Stomach (tissue), 8 donors: ENCODE measurements at regions not wholly inside any gene's neighbourhood (a gene's known extent, or its start where the extent isn't known, plus 50 kb on each side); places are given as distances from the start of the nearest gene placed in this dataset.

Source experiments
- DNase-seq, 2 donors: peaks; one replicate each; pipeline versions ENCODE4 v3.0.0 to v3.0.0-alpha.2; 2013 to 2019
- H3K27ac ChIP-seq, 5 donors: fragments of 200-600 bp in 4 of 5; sonication (generic) in 4 of 5; one replicate each; pipeline ENCODE4 v1.5.1; 2013 to 2019; ENCODE audit warnings: mild to moderate bottlenecking in 1 of 5, moderate library complexity in 1 of 5
- H3K27me3 ChIP-seq, 3 donors: fragments of 200-600 bp; sonication (generic); one replicate each; pipeline ENCODE4 v1.5.1; 2017 to 2019; ENCODE audit warnings: mixed run types in 1 of 3
- H3K36me3 ChIP-seq, 4 donors: fragments of 200-600 bp; sonication (generic); 1 replicate in 3 of 4; 2 replicates in 1 of 4; pipeline ENCODE4 v1.5.1; 2016 to 2019
- H3K4me1 ChIP-seq, 4 donors: fragments of 200-600 bp; sonication (generic); one replicate each; pipeline ENCODE4 v1.5.1; 2016 to 2019
- H3K4me3 ChIP-seq, 4 donors: fragments of 200-600 bp; sonication (generic) in 3 of 4; one replicate each; pipeline ENCODE4 v1.5.1; 2016 to 2019; ENCODE audit warnings: mild to moderate bottlenecking in 1 of 4
- H3K9me3 ChIP-seq, 4 donors: fragments of 200-600 bp; sonication (generic); one replicate each; pipeline ENCODE4 v1.5.1; 2016 to 2019
- EP300 ChIP-seq: sonication (generic); formaldehyde crosslinking; IDR thresholded peaks from one replicate; pipeline ENCODE4 v1.6.1; 2017; ENCODE audit warnings: antibody characterized with exemption
- POLR2A ChIP-seq, 4 donors: fragments of 450-650 bp; IDR thresholded peaks; one replicate each; pipeline ENCODE4 v1.6.1; 2016; ENCODE audit warnings: antibody characterized with exemption in 4 of 4, control low read depth in 2 of 4, mild to moderate bottlenecking in 1 of 4, moderate library complexity in 1 of 4
- POLR2AphosphoS5 ChIP-seq, 3 donors: sonication (generic); formaldehyde crosslinking; IDR thresholded peaks; one replicate each; pipeline ENCODE4 v1.6.1; 2016; ENCODE audit warnings: antibody characterized with exemption in 3 of 3
- WGBS, 5 donors: extraction: QIAGEN DNeasy Blood & Tissue Kit in 3 of 5; methylation state at CpG; one replicate each; pipeline versions ENCODE4 v1.1.5 to v1.1.7; 2013 to 2018; 5-methylcytosine and 5-hydroxymethylcytosine counted together
- intact Hi-C: fragments of 100-400 bp; cut with DNase I; formaldehyde crosslinking; loops from one replicate; pipeline ENCODE4 v1.15.1; 2023; ENCODE audit warnings: low total_unique reads
- TF ChIP-seq, protein P1 (sequence below), 7 experiments: fragments of 450-650 bp in 4 of 7; fragments of 200-600 bp in 3 of 7; sonication (generic) in 3 of 7; IDR thresholded peaks; one replicate each; pipeline ENCODE4 v1.5.1; 2016 to 2019; ENCODE audit warnings: antibody characterized with exemption in 7 of 7, control low read depth in 2 of 7, mild to moderate bottlenecking in 1 of 7
- donor health status: healthy with polysubstance abuse.
- donor health status: Bipolar disorder and iron deficiency.
- donor health status: healthy.

DNA sequence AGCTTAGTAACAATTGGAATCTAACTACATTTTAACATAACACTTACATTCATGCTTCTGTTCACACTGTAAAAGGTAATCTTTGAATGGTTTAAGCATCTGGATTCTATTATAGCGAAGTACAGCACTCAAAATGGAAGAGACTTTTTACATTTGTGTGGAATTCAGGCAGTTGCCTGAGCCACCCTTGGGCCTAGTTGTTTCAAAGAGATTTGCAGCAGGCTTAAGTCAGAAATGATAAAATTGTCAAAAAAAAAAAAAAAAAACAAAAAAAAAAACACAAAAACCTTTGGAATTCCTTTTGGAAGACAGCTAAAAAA lies 199.9 kb downstream of the LYPLAL1 start:
- no peaks in the 10 kb centered on the region for H3K36me3 ChIP-seq
- no peaks in the 10 kb centered on the region for H3K4me1 ChIP-seq
- DNase-seq = no peak
- H3K27ac ChIP-seq = no peak overlapping the region
- no peaks in the 10 kb centered on the region for H3K9me3 ChIP-seq
- intact Hi-C loops = no loop called here
- TF ChIP-seq POLR2AphosphoS5 (IDR thresholded peaks at IDR 0.05) = no peak
- TF ChIP-seq, protein P1, sequence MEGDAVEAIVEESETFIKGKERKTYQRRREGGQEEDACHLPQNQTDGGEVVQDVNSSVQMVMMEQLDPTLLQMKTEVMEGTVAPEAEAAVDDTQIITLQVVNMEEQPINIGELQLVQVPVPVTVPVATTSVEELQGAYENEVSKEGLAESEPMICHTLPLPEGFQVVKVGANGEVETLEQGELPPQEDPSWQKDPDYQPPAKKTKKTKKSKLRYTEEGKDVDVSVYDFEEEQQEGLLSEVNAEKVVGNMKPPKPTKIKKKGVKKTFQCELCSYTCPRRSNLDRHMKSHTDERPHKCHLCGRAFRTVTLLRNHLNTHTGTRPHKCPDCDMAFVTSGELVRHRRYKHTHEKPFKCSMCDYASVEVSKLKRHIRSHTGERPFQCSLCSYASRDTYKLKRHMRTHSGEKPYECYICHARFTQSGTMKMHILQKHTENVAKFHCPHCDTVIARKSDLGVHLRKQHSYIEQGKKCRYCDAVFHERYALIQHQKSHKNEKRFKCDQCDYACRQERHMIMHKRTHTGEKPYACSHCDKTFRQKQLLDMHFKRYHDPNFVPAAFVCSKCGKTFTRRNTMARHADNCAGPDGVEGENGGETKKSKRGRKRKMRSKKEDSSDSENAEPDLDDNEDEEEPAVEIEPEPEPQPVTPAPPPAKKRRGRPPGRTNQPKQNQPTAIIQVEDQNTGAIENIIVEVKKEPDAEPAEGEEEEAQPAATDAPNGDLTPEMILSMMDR (IDR thresholded peaks at IDR 0.05) = no peak
- no peak for TF ChIP-seq POLR2A (IDR thresholded peaks at IDR 0.05)
- TF ChIP-seq EP300 = no peak
- no peak overlapping the region for H3K4me3 ChIP-seq
- 75 to 96% (median 86%) methylated on average over 1 of the region's 1 CpG for WGBS, 5 donors
- no peaks in the 10 kb centered on the region for H3K27me3 ChIP-seq

DNA sequence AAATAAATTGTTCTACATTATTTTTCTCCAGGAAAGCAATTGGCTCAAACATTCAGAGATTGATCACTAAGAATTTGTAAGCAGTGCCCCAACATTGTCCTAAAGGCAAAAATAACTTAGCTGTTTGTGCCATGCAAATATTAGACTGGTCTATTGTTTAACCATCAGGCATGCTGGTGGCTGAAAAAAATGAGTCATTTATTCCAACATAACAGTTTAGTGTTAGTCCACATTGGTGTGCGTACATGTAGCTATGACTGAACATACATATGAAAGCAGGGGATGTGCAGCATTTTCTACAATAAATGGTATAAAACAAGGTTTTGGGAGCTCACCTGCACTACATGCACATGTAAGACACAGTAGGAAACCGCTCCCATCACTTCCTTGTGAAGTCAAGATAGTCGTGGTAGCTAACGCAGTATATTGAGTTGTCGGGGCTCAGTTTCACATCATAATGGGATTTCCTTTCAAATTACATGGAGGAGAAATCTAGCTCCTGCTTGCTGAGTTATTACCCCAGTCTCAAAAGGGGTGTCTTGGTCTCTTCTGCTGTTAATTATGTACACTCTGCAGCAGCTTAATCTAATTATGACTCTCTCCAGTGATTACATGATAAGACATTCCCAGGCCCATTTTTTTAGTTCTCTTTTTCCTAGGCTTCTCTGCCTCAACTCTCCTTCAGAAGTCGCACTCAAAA lies 199.4 kb downstream of the LYPLAL1 start:
- DNase-seq = no peak
- no peaks in the 10 kb centered on the region for H3K27me3 ChIP-seq
- no peak overlapping the region for H3K27ac ChIP-seq
- intact Hi-C loops = no loop called here
- WGBS, 5 donors = 90 to 95% (median 94%) methylated on average over 6 of the region's 6 CpGs
- H3K4me1 ChIP-seq = no peaks in the 10 kb centered on the region
- no peaks in the 10 kb centered on the region for H3K36me3 ChIP-seq
- TF ChIP-seq, protein P1 (IDR thresholded peaks at IDR 0.05) = no peak
- no peak for TF ChIP-seq POLR2A (IDR thresholded peaks at IDR 0.05)
- TF ChIP-seq EP300 = no peak
- no peak for TF ChIP-seq POLR2AphosphoS5 (IDR thresholded peaks at IDR 0.05)
- H3K4me3 ChIP-seq = no peak overlapping the region
- no peaks in the 10 kb centered on the region for H3K9me3 ChIP-seq

DNA sequence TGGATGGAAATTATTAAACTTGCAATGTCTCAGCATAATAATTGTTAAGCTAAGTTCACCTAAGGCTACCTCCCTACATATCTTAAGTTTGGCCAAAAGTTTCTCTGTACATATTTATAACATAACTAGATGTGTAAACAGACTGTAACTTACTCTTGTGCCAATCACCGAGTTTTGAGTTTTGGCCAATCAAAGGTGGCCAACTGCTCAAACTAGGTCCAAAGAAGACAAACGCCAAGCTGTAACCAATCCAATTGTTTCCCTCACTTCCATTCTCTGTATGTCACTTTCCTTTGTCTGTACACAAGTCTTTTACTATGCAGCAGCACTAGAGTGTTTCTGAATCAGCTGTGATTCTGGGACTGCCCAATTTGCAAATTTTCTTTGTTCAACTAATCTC lies 197.8 kb downstream of the LYPLAL1 start:
- H3K27ac ChIP-seq = no peak overlapping the region
- H3K27me3 ChIP-seq = no peaks in the 10 kb centered on the region
- TF ChIP-seq POLR2A (IDR thresholded peaks at IDR 0.05) = no peak
- TF ChIP-seq POLR2AphosphoS5 (IDR thresholded peaks at IDR 0.05) = no peak
- no peak for TF ChIP-seq EP300
- TF ChIP-seq, protein P1 (IDR thresholded peaks at IDR 0.05) = no peak
- WGBS, 5 donors = 20 to 51% (median 50%) methylated on average over 2 of the region's 2 CpGs
- no peaks in the 10 kb centered on the region for H3K4me1 ChIP-seq
- intact Hi-C loops = no loop called here
- DNase-seq = no peak
- no peak overlapping the region for H3K4me3 ChIP-seq
- no peaks in the 10 kb centered on the region for H3K36me3 ChIP-seq
- no peaks in the 10 kb centered on the region for H3K9me3 ChIP-seq

DNA sequence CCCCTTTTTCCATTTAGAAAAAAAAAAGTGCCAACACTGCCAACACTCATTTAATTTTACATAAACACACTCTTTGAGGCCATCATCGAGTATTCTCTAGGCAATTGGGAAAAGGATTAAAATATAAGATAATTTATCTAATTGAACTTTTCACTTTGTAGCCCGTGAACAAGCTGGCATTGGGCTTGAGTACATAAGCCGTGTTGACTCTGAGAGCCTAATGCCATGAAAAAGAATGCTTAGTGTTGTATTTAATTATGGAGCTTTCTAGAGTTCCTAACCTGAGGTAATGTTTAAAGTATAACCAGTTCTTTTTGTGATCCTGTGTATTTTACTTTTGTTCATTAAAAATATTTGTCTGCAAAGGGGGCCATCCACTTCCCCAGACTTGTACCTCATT lies 193.8 kb downstream of the LYPLAL1 start:
- Histone ChIP-seq H3K4me3 (no peak overlapping the region), H3K36me3 (no peaks in the 10 kb centered on the region), H3K9me3 (no peaks in the 10 kb centered on the region), H3K4me1 (no peaks in the 10 kb centered on the region), H3K27ac (no peak overlapping the region), H3K27me3 (no peaks in the 10 kb centered on the region)
- no peak for DNase-seq
- 29 to 69% (median 44%) methylated on average over 3 of the region's 3 CpGs for WGBS, 5 donors
- TF ChIP-seq POLR2AphosphoS5 (IDR thresholded peaks at IDR 0.05) (no peak), EP300 (no peak), POLR2A (IDR thresholded peaks at IDR 0.05) (no peak)
- TF ChIP-seq, protein P1 (IDR thresholded peaks at IDR 0.05) = no peak
- intact Hi-C loops = no loop called here
